Left ventricle myocardium superior (tissue), 1 donor: ENCODE measurements at regions not wholly inside any gene's neighbourhood (a gene's known extent, or its start where the extent isn't known, plus 50 kb on each side); places are given as distances from the start of the nearest gene placed in this dataset.
"Not testable (repeated sequence)": the region's sequence is repeated elsewhere in the genome, so short reads cannot be mapped to it uniquely, and the experiment has no call there.

Experiments
- ATAC-seq: fragments of 200-7000 bp; cut with Tn5 transposase; one replicate; pipeline ENCODE4 v1.9.1; 2020; ENCODE audit warnings: mild to moderate bottlenecking, moderate library complexity
- DNase-seq: peaks from one replicate; pipeline ENCODE4 v3.0.0-alpha.2; 2020
- intact Hi-C: fragments of 100-400 bp; cut with micrococcal nuclease; formaldehyde crosslinking; loops from one replicate; pipeline ENCODE4 v1.11.0; 2022
- donor health status: DM: no; HTN: yes; CAD: no; lungs with severe emphysema.

DNA sequence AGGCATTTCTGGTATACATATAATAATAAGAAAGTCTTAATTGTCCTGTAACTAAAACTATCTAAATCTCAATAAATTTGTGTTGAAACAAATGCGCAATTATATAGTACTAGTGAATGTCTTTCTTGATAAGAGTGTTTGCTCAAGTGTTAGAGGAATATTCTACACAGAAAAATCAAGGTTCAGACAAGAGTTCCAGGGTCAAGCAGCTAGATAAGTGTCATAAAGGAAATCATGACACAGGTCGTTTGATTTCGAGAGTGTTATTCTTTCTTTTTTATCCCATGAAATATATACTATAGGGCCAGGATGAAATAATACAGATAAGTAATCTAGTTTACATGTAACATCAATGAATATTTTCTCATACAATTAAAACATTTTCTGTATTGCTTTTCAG, 366.1 kb downstream of the UTRN start:
- intact Hi-C loops = no loop called here
- no peak for DNase-seq
- no peak for ATAC-seq

GRCh38 chr6:144652292-144652891, 367.3 kb downstream of the UTRN start:
- DNase-seq (no peak), ATAC-seq (no peak)
- intact Hi-C loops = no loop called here

DNA sequence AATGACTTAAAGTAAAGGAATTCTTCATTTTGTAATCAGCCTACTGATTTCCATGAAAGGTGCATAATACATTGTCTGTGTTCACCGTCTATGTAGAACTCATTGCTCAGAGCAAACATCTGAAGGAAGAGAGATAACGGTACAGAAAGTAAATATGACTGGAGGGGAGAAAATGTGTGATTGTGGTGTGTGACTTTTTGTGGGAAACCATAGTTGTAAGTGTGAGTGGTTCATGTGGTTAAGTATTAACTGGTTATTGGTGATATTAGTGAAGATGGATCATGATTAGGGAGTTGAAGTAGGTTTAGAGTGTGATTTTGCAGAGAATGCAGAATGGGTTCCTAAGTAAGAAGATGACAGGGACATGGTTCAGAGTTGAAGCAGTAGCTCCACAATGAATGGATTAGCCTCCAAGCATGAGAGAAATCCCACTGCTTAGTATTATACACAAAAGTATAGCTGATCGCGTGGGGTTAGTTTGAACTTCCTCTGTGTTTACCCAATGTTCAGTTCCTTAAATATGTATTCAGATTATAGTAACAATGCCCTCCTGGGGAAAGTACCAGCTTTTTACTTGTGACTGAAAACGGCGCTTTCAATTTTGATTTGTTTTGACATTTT, 368.9 kb downstream of the UTRN start:
- ATAC-seq (no peak), DNase-seq (no peak)
- intact Hi-C loops = no loop called here

GRCh38 chr6:144654506-144654905, 369.4 kb downstream of the UTRN start:
- no peak for ATAC-seq
- DNase-seq = no peak
- intact Hi-C loops = no loop called here

DNA sequence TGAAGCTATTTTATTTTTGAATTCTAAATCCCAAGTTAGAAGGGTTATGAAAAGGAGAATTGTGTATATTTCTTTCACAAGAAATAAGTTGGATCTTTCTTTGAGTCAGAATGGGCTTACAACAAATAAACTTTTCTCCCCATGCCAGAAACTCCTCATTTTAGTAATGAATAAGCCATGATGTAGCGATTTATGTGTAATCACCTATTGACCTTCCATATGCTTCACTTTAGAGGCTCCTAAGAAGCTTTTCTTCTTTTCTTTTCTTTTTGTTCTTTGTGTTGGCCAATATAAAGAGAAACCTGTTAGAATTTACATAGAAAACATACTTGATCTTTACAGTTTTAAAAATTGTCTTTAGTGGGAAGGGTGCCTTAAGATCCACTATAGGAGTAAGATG, 370.2 kb downstream of the UTRN start:
- ATAC-seq (no peak), DNase-seq (no peak)
- intact Hi-C loops = no loop called here

- intact Hi-C loops = no loop called here
- ATAC-seq = no peak
- DNase-seq = no peak
Observed at GRCh38 chr6:144657691-144658090, 372.6 kb downstream of the UTRN start.

GRCh38 chr6:144659202-144660182, 374.4 kb downstream of the UTRN start:
- ATAC-seq = peak; percentile 63
- DNase-seq = no peak
- intact Hi-C loops = no loop called here

DNA sequence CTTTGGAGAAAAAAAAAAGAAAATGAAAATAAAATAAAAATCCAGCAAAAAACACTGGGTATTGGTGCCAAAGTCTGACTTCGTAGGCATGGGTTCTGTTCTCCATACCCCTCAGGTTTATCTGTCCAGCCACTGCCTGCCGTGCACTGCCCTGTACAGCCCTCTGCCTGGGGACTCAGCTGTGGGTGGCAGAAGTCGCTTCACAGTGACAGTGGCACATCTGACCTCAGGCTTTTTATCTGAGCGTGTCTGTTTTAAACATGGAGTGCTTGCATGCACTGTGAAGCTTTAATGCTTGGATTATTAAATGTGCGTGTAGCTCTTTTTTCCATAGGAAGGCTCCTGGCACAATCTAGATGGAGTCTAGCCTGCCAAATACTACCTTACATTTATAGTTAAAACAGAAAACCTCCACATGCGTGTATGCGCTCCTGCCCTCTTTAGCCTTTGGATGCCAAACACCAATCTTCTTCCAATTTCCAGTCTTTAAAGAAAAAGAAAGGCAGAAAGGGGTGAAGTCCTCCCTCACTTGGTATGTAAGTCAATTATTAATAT, 375.5 kb downstream of the UTRN start:
- no peak for ATAC-seq
- intact Hi-C loops = no loop called here

GRCh38 chr6:144661116-144661806, 376.1 kb downstream of the UTRN start:
- intact Hi-C loops = no loop called here
- DNase-seq = no peak
- ATAC-seq = no peak

More for the DNA sequence above, 375.5 kb downstream of the UTRN start:
- no peak for DNase-seq

- DNase-seq (no peak), ATAC-seq (no peak)
- intact Hi-C loops = no loop called here
Observed at GRCh38 chr6:144662812-144663365, 377.8 kb downstream of the UTRN start.

DNA sequence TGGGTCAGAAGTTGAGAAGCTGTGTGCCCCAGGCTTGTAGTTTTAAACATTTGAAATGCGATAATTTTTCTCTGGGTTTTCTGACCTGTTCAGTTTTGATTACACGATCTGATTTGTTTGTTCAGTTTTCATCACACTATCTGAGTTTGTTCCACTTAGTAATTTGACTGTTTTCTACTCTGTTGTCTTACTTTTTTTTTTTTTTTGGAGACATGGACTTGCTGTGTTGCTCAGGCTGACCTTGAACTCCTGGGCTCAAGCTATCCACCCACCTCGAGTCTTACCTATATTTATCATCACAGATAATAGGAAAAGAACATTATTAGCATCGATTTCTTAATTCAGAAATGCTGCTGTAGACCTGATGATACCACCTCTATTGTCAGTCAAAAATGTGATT, 379.1 kb downstream of the UTRN start:
- intact Hi-C loops = no loop called here
- ATAC-seq (no peak), DNase-seq (no peak)

DNA sequence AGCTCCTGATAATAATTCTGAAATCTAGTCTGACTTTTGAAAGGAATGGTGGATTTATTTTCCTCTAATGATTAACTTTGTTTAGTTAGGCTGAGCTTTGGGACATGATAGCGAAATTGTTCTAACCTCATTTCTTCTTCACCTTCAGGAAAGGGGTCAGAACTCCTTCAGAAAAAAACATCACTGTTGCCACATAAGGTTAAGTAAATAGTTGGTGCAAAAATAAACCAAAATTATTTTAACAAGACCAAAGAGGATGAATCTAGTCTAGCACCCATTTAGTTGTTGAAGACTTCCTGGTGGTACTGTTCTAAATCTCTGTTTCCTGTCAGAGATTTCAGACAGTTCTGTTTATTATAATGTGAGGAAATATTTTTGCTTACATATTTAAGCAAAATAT, 379.8 kb downstream of the UTRN start:
- no peak for ATAC-seq
- intact Hi-C loops = no loop called here
- DNase-seq = no peak

GRCh38 chr6:144665932-144666450, 380.9 kb downstream of the UTRN start:
- intact Hi-C loops = no loop called here
- DNase-seq (no peak), ATAC-seq (no peak)

GRCh38 chr6:144666781-144667180, 381.6 kb downstream of the UTRN start:
- intact Hi-C loops = no loop called here
- ATAC-seq (no peak), DNase-seq (no peak)

DNA sequence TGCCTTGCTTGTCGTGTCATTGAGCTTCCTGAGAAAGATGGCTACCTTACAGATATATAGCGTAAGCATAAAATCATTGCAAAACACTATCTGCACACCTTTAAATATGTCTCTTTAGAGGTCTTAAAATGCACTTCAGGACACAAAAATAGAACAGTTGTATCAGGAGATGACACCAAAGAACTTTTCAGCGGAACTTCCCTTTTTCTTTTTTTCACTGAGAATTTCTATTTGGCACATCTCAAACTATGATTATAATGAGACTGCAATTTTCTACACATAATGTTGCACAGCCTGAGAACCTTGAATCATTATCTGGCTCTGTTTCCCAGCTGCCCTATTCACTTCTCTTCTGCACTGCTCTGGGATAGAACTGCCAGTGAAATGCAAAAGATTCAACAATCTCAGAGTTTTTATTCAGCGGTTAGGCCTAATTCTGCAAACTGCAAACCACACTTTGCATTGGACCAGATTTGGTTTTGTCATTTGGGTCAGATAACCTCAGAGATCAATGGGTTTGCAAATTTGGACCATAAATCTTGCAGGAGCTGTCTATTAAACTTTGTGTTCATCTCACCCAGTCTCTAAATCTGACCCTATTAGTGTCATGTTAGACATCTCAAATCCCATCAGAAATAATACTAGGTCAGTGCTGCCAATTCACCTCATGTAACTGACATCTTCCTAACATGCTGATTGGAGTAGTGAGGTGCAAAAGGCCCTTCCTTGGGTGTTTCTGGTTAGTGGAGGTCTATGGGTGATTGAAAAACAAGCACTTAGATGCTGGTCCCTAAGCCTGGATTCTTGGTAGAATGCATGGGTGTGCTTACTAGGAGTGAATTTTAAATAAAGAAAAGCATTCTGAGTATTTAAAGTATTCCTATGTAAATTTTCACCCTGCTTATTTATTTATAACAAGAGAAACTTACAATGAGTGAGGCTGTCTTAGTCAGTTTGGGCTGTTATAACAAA, 382.7 kb downstream of the UTRN start:
- ATAC-seq (no peak), DNase-seq (no peak)
- intact Hi-C loops = no loop called here

GRCh38 chr6:144670259-144670658, 385.1 kb downstream of the UTRN start:
- DNase-seq, intact Hi-C loops: not testable (repeated sequence)

GRCh38 chr6:144673807-144674206, 388.7 kb downstream of the UTRN start:
- intact Hi-C loops = no loop called here
- DNase-seq = no peak
- no peak for ATAC-seq

More at GRCh38 chr6:144670259-144670658, 385.1 kb downstream of the UTRN start:
- not testable (repeated sequence) for ATAC-seq
